ENCODE measurements at regions not wholly inside any gene's neighbourhood (a gene's known extent, or its start where the extent isn't known, plus 50 kb on each side); places are given as distances from the start of the nearest gene placed in this dataset.

DNA sequence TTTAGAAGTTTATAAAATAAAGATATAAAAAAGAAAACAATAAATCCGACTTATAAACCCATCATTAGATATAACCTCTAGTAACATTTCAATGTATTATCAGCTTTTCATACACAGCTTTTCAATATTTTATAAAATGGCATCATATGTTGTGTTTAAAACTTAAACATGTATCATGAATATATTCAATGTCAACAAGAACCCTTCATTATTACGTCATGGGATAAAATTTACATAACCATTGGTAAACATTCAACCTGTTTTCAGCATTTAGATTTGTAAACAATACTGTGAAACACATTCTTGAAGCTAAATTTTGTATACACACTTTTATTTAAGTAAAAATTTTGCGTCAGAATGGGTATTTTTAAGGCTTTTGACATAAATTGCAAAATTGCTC, 153.4 kb upstream of the SOX14 start:
- Histone ChIP-seq H3K27ac (ENCODE audit: low read depth, low read length) (no peak overlapping the region), H3K27me3 (ENCODE audit: control insufficient read depth, insufficient read depth, low read length) (no peaks in the 10 kb centered on the region), H3K9ac (ENCODE audit: low read length) (no peak overlapping the region), H3K4me3 (ENCODE audit: low read length) (no peak overlapping the region), H3K4me1 (ENCODE audit: control insufficient read depth, insufficient read depth, low read length) (no peaks in the 10 kb centered on the region), H3K36me3 (ENCODE audit: control insufficient read depth, insufficient read depth, low read length) (no peaks in the 10 kb centered on the region)

DNA sequence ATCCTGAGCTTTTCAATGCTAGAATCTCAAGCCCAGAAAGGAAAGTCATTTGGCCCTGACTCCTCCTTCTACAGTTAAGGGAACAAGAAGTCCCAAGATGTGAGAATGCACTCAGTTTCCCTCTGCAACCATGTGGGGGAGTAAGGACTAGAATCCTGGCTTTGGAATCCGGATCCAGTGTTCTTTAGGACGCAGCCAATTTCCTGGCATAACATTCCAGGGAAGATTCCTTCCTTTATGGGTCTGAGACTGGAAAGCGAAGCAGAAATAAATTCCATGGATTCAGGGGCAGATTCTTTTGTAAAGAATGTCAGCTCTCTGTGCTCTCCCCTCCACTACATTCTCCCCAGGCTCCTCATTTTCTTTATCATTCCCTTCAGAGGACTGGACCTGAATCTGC, 151.8 kb upstream of the SOX14 start:
- Histone ChIP-seq H3K27me3 (ENCODE audit: control insufficient read depth, insufficient read depth, low read length) (no peaks in the 10 kb centered on the region), H3K27ac (ENCODE audit: low read depth, low read length) (no peak overlapping the region), H3K4me3 (ENCODE audit: low read length) (no peak overlapping the region), H3K9ac (ENCODE audit: low read length) (no peak overlapping the region), H3K36me3 (ENCODE audit: control insufficient read depth, insufficient read depth, low read length) (no peaks in the 10 kb centered on the region), H3K4me1 (ENCODE audit: control insufficient read depth, insufficient read depth, low read length) (no peaks in the 10 kb centered on the region)

DNA sequence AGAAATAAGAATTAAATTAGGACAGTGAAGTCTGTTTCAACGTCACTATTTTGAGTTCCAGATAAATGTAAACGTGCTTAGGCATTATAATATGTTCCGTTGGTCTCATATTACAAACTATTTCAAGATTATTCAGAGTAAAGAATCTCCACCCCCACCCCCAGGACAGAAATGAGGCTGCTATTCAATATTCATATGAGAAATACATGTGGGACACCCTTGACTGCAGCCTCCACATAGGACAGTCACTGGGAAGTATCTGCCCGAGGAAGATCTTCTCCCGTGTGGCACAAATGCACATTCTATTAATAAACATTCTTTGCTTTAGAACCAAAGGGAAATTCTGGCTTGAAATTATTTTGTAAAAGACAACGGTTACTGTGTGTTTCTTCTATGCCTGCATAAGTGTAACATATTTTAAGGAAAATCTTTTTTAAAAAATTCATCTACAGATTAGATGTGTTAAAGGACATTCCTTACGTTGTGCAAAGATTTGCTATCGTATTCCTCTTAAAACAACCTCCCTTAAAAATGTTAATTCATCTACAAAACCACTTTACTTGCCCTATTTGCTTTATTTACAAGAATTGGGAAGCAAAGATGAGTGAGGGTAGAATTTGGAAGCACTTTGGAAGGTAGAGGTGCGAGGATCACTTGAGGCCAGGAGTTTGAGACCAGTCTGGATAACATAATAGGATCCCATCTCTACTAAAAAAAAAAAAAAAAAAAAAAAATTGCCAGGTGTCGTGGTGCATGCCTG, 148.3 kb upstream of the SOX14 start:
- no peaks in the 10 kb centered on the region for H3K4me1 ChIP-seq (ENCODE audit: control insufficient read depth, insufficient read depth, low read length)
- H3K4me3 ChIP-seq (ENCODE audit: low read length) = no peak overlapping the region
- no peaks in the 10 kb centered on the region for H3K36me3 ChIP-seq (ENCODE audit: control insufficient read depth, insufficient read depth, low read length)
- H3K27me3 ChIP-seq (ENCODE audit: control insufficient read depth, insufficient read depth, low read length) = no peaks in the 10 kb centered on the region
- no peak overlapping the region for H3K27ac ChIP-seq (ENCODE audit: low read depth, low read length)
- H3K9ac ChIP-seq (ENCODE audit: low read length) = no peak overlapping the region

DNA sequence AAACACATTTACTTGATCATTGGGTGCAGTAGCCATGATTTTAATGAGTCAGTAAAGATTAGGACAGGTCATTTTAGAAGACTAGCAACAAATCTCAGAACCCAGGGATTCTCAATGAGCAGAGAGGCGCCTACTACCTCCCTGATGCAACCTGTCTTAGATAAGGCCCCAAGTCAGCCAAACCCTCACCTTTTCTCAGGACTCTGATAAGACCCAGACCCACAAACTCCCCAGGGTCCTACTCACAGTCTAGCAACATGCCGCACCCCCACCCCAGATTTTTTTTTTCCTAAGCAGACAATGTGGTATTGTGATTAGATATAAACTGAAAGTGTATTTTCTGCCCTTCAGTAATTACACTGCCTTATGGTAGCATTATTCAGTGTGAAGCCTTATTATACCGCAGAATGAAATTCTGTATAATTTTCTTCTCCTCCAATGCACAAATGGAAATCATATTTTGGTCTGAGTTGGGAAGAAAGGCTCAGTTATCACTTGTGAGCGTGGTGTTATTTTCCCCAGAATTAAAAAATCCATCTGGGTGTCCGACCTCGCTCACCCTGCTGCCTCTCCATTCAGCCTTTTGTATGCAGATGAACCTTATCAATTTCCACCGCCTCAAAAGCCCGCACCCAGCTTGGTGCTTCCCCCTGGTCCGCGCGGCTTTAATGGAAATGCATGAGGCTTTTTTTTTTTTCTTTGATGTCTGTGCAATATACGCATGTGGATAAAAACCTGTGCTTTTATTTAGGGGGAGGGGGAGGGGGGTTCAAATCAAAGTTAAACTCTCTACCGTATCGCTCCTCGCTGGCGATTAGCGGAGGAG, 122.0 kb upstream of the SOX14 start:
- H3K36me3 ChIP-seq (ENCODE audit: control insufficient read depth, insufficient read depth, low read length) = no peaks in the 10 kb centered on the region
- H3K4me1 ChIP-seq (ENCODE audit: control insufficient read depth, insufficient read depth, low read length) = no peaks in the 10 kb centered on the region
- no peak overlapping the region for H3K4me3 ChIP-seq (ENCODE audit: low read length)
- H3K9ac ChIP-seq (ENCODE audit: low read length) = no peak overlapping the region
- H3K27me3 ChIP-seq (ENCODE audit: control insufficient read depth, insufficient read depth, low read length) = no peaks in the 10 kb centered on the region
- H3K27ac ChIP-seq (ENCODE audit: low read depth, low read length) = no peak overlapping the region

DNA sequence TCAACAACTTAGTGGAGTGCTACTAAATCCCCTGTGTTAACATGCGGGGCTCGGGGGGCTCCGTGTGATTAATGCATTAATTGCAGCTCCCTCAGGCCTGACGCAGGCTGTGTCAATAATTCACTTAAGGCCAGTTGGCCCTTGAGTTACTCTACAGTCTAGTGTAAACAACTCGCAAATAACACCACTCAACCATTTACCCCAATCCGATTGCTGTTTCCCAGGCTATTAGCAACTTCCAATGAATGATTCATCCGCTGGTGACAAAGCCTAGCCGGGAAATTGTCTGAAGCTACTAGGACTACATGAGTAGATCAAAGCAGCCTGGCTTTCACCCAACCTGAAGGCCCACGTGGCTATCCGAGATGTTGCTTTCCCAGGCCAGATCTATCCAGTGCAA, 121.3 kb upstream of the SOX14 start:
- Histone ChIP-seq H3K36me3 (ENCODE audit: control insufficient read depth, insufficient read depth, low read length) (no peaks in the 10 kb centered on the region), H3K27me3 (ENCODE audit: control insufficient read depth, insufficient read depth, low read length) (no peaks in the 10 kb centered on the region), H3K9ac (ENCODE audit: low read length) (no peak overlapping the region), H3K4me1 (ENCODE audit: control insufficient read depth, insufficient read depth, low read length) (no peaks in the 10 kb centered on the region), H3K27ac (ENCODE audit: low read depth, low read length) (no peak overlapping the region), H3K4me3 (ENCODE audit: low read length) (no peak overlapping the region)

DNA sequence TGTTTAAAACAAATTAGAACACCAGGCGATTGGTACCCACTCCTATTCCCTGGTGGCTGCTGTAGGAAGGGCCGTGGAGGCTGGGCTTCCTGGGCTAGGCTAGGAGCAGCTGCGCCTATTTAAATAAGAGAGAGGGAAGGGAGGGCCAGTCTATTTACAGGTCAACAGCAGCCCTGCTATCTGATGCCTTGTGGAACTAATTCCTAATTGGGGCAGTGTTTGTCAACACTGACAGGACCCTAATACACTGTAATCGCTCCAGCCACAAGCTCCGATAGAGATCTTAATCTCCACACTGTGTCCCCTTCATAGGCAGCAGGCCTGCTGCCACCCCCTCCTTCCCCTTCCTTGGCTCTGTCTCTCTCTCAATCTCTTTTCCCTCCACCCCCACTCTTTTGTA, 116.9 kb upstream of the SOX14 start:
- no peak overlapping the region for H3K4me3 ChIP-seq (ENCODE audit: low read length)
- no peaks in the 10 kb centered on the region for H3K36me3 ChIP-seq (ENCODE audit: control insufficient read depth, insufficient read depth, low read length)
- no peaks in the 10 kb centered on the region for H3K27me3 ChIP-seq (ENCODE audit: control insufficient read depth, insufficient read depth, low read length)
- no peak overlapping the region for H3K27ac ChIP-seq (ENCODE audit: low read depth, low read length)
- no peaks in the 10 kb centered on the region for H3K4me1 ChIP-seq (ENCODE audit: control insufficient read depth, insufficient read depth, low read length)
- H3K9ac ChIP-seq (ENCODE audit: low read length) = no peak overlapping the region

DNA sequence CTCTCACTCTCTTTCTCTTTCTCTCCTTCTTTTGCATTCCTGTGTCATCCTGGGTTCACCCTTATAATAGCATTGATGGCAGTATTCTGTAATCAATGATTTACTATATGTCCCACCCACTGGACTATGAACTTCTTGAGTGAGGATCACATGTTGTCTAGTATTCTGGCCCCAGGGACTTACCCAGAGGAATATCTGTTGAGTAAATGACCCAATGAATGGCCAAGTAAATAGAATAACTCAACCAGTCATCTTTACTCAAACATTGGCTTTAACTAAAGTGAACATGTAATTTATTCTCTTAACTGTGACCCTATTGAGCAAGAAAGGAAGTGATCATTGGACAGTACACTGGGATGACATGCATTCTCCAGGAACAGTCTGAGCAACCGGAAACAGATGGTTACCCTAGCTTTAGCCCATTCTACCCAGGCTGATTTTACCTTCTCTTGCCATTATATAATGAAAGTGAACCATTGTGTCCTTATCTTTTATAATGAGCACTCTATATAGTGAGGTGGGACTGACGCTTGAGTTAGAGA, 94.5 kb upstream of the SOX14 start:
- Histone ChIP-seq H3K9ac (ENCODE audit: low read length) (no peak overlapping the region), H3K27me3 (ENCODE audit: control insufficient read depth, insufficient read depth, low read length) (no peaks in the 10 kb centered on the region), H3K4me1 (ENCODE audit: control insufficient read depth, insufficient read depth, low read length) (no peaks in the 10 kb centered on the region), H3K4me3 (ENCODE audit: low read length) (no peak overlapping the region), H3K36me3 (ENCODE audit: control insufficient read depth, insufficient read depth, low read length) (no peaks in the 10 kb centered on the region), H3K27ac (ENCODE audit: low read depth, low read length) (no peak overlapping the region)

DNA sequence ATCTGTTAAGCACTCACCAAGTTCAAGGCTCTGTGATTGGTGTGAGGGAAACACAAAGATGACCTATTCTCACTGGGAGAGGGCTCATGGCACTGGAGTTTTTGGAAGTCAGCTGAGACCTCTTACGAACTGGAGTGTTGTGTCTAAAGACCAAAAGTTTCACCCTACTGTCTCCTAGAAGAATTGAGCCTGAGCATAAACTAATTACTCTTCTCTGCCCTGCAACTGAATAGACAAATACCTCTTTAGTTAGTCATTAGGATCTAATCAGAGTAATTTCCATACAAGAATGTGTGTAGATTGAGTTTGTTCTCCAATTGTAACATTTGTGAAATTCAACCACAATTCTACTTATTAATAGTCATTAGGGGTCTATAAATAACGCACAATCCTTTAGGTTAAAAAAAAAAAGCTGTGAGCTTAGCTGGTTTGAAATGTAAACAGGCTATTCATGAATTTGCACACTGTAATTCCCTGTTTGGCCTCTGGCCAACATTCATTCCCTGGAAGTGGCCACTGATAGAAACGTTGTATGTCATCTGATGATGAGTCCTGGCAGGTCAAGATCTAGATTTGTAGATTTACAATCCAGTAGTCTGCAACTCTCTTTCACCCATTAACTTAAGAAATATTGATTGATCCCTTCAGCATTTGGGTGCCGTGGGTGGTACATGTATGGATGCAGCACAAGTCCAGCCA, 76.8 kb upstream of the SOX14 start:
- no peak overlapping the region for H3K4me3 ChIP-seq (ENCODE audit: low read length)
- H3K4me1 ChIP-seq (ENCODE audit: control insufficient read depth, insufficient read depth, low read length) = no peaks in the 10 kb centered on the region
- no peak overlapping the region for H3K27ac ChIP-seq (ENCODE audit: low read depth, low read length)

DNA sequence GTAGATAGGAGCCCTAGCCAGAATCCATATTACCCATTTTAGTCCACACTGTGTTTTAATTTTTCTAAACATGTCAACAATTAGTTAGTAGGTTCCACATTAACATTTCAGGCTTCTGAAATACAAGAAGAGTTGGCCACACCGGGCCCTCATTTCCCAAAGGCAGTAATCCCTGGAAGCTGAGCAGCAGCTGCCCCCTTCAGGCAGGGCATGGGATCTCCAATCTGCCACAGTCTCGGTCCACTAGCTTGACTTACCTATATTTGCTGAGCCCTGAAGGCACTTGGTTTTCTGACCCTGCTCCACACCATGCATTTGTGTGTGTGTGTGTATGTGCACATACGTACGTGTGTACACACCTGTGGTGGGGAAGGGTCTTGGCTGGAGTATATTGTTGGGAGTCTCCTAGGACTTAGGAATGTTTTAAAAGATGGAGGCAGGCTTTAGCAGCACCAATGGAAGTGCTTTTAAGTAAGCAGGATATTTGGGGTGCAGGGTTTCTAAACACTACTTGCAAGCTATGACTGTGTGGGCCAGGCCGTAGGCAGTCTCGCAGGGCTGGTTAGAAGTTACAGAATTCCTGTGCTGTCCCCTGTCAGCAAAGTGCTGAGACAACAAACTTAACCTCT, 71.2 kb upstream of the SOX14 start:
- no peak overlapping the region for H3K4me3 ChIP-seq (ENCODE audit: low read length)
- H3K27me3 ChIP-seq (ENCODE audit: control insufficient read depth, insufficient read depth, low read length) = no peaks in the 10 kb centered on the region
- H3K9ac ChIP-seq (ENCODE audit: low read length) = no peak overlapping the region
- no peaks in the 10 kb centered on the region for H3K4me1 ChIP-seq (ENCODE audit: control insufficient read depth, insufficient read depth, low read length)
- H3K36me3 ChIP-seq (ENCODE audit: control insufficient read depth, insufficient read depth, low read length) = no peaks in the 10 kb centered on the region
- H3K27ac ChIP-seq (ENCODE audit: low read depth, low read length) = no peak overlapping the region

More for the DNA sequence above, 76.8 kb upstream of the SOX14 start:
- H3K9ac ChIP-seq (ENCODE audit: low read length) = no peak overlapping the region
- H3K36me3 ChIP-seq (ENCODE audit: control insufficient read depth, insufficient read depth, low read length) = no peaks in the 10 kb centered on the region
- no peaks in the 10 kb centered on the region for H3K27me3 ChIP-seq (ENCODE audit: control insufficient read depth, insufficient read depth, low read length)

DNA sequence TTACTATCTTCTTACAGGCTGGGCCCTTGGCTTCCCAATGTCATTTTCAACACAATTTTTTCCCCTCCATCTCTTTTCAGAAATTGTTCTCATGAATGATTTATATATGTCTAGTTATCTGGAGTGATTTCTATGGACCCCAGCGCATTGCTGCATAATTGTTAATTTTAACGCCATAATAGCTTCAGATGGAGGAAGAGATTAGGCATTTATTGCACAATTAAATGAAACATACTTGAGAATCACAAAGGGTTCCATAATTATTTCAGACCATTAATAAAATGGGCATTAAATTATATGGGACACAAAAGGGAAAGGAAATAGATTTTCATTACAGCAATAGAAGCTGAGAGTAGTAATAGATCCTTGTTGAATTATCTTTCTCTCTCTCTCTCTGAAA, 70.3 kb upstream of the SOX14 start:
- no peak overlapping the region for H3K9ac ChIP-seq (ENCODE audit: low read length)
- H3K27me3 ChIP-seq (ENCODE audit: control insufficient read depth, insufficient read depth, low read length) = no peaks in the 10 kb centered on the region
- H3K4me1 ChIP-seq (ENCODE audit: control insufficient read depth, insufficient read depth, low read length) = no peaks in the 10 kb centered on the region
- no peaks in the 10 kb centered on the region for H3K36me3 ChIP-seq (ENCODE audit: control insufficient read depth, insufficient read depth, low read length)
- H3K27ac ChIP-seq (ENCODE audit: low read depth, low read length) = no peak overlapping the region
- H3K4me3 ChIP-seq (ENCODE audit: low read length) = no peak overlapping the region

DNA sequence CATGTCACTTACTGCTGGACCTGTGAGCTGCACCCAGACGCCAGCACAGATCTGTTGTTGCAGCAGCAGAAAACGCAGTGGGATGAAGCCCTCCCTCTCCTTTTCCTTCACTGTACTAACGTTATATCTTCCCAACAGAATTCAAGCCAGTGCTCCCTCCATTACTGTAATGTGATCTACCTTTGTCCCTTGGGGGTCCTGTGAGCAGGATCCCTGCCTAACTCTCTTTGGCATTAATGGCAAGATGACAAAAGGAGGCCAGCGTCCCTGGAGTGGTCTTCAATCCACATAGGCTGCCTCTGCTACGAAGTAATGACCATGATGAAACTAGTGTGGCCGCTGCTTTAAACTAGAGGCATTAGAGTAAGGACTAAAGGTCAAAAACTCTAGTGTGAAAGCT, 69.3 kb upstream of the SOX14 start:
- Histone ChIP-seq H3K9ac (ENCODE audit: low read length) (no peak overlapping the region), H3K27ac (ENCODE audit: low read depth, low read length) (no peak overlapping the region), H3K36me3 (ENCODE audit: control insufficient read depth, insufficient read depth, low read length) (no peaks in the 10 kb centered on the region), H3K27me3 (ENCODE audit: control insufficient read depth, insufficient read depth, low read length) (no peaks in the 10 kb centered on the region), H3K4me1 (ENCODE audit: control insufficient read depth, insufficient read depth, low read length) (no peaks in the 10 kb centered on the region), H3K4me3 (ENCODE audit: low read length) (no peak overlapping the region)

DNA sequence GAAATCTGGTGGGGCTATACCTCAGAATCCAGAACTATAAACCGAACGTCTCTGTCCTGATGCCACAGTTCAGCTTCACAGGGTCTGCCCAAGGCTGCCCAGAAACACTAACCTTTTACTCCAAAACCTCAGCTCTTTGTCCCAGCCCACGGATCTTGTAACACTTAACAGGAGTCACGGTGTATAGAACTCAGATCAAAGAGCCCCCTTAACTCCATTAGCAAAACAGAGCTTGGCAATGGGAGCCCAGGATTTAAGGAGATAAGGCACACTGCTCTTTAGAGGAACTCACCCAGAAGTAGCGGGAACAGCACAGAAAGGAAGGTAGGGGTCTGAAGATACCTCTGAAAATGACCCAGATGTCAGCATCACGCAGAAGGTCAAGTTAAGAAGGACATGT, 68.8 kb upstream of the SOX14 start:
- H3K27ac ChIP-seq (ENCODE audit: low read depth, low read length) = no peak overlapping the region
- H3K9ac ChIP-seq (ENCODE audit: low read length) = no peak overlapping the region

More for the DNA sequence above, 68.8 kb upstream of the SOX14 start:
- Histone ChIP-seq H3K4me1 (ENCODE audit: control insufficient read depth, insufficient read depth, low read length) (no peaks in the 10 kb centered on the region), H3K27me3 (ENCODE audit: control insufficient read depth, insufficient read depth, low read length) (no peaks in the 10 kb centered on the region), H3K4me3 (ENCODE audit: low read length) (no peak overlapping the region), H3K36me3 (ENCODE audit: control insufficient read depth, insufficient read depth, low read length) (no peaks in the 10 kb centered on the region)
